Endothelial cell of umbilical vein (primary cell): ENCODE measurements at regions not wholly inside any gene's neighbourhood (a gene's known extent, or its start where the extent isn't known, plus 50 kb on each side); places are given as distances from the start of the nearest gene placed in this dataset.

Experiments
- BruUV-seq: library from RNA; stranded (reverse); fragments of 400-500 nt; replicated peaks from 2 replicates; lab custom pipeline; 2021; lab: Mats Ljungman, UMichigan
- CTCF ChIA-PET: fragments of 300-600, 350-600 bp; sonication (Branson Sonifier 250); formaldehyde crosslinking; loops from one replicate; lab custom pipeline; 2021; ENCODE audit warnings: antibody characterized with exemption, inconsistent platforms; lab: Charles Lee
- POLR2A ChIA-PET: fragments of 300-600, 350-600 bp; sonication (Branson Sonifier 250); formaldehyde crosslinking; loops from one replicate; lab custom pipeline; 2021; ENCODE audit warnings: antibody characterized with exemption, inconsistent platforms; lab: Charles Lee
- DNase-seq: peaks from one replicate; pipeline ENCODE4 v3.0.0-alpha.2; 2011; ENCODE audit warnings: low read depth, low spot score
- FAIRE-seq: peaks from 2 replicates; lab custom pipeline; 2011; peaks lifted over from hg19 to GRCh38; lab: Jason Lieb, UNC
- H2AFZ ChIP-seq: 2 replicates; pipeline ENCODE4 v1.6.0; 2012; ENCODE audit warnings: low read depth, low read length, control low read depth, inconsistent platforms
- H3K27ac ChIP-seq: 2 replicates; pipeline ENCODE4 v1.5.1; 2011; ENCODE audit warnings: low read depth, mild to moderate bottlenecking, control low read depth, low read length, moderate library complexity; ENCODE audit not compliant: insufficient read depth
- H3K27me3 ChIP-seq, 2 experiments: 2 replicates each; pipeline versions ENCODE4 v1.6.0 to v1.6.1; 2011; ENCODE audit warnings: low read length in 2 of 2, mixed read lengths in 1 of 2; ENCODE audit not compliant: control insufficient read depth in 2 of 2, insufficient read depth in 2 of 2
- H3K36me3 ChIP-seq, 2 experiments: 2 replicates in 1 of 2; 3 replicates in 1 of 2; pipeline ENCODE4 v1.5.1; 2011; ENCODE audit warnings: low read length in 2 of 2, mild to moderate bottlenecking in 1 of 2, moderate library complexity in 1 of 2; ENCODE audit not compliant: control insufficient read depth in 2 of 2, insufficient read depth in 2 of 2; ENCODE audit errors: extremely low read depth in 1 of 2
- H3K4me1 ChIP-seq: 3 replicates; pipeline ENCODE4 v1.5.1; 2011; ENCODE audit warnings: mild to moderate bottlenecking, low read length; ENCODE audit not compliant: control insufficient read depth, insufficient read depth; ENCODE audit errors: extremely low read depth
- H3K4me2 ChIP-seq: 2 replicates; pipeline ENCODE4 v1.6.1; 2011; ENCODE audit warnings: low read length, control low read depth, mixed read lengths; ENCODE audit not compliant: insufficient read depth
- H3K4me3 ChIP-seq, 3 experiments: fragments of 200-600 bp in 1 of 3; sonication (generic), shearing (Covaris generic) in 1 of 3; replicated peaks in 1 of 3; 2 replicates each; pipeline ENCODE4 v1.5.1; 2011 to 2016; ENCODE audit warnings: control low read depth in 3 of 3, low read length in 3 of 3, mild to moderate bottlenecking in 2 of 3, inconsistent platforms in 1 of 3, low read depth in 1 of 3, moderate library complexity in 1 of 3; ENCODE audit not compliant: insufficient read depth in 1 of 3
- H3K79me2 ChIP-seq: 2 replicates; pipeline ENCODE4 v1.6.0; 2012; ENCODE audit warnings: low read length, inconsistent platforms; ENCODE audit not compliant: control insufficient read depth, insufficient read depth
- H3K9ac ChIP-seq: replicated peaks from 2 replicates; pipeline ENCODE3; 2011; ENCODE audit warnings: low read length, control low read depth; ENCODE audit not compliant: insufficient read depth; ENCODE audit errors: extremely low read depth
- H3K9me1 ChIP-seq: replicated peaks from 3 replicates; pipeline ENCODE4 v1.6.0; 2011; ENCODE audit warnings: mild to moderate bottlenecking, low read length; ENCODE audit not compliant: control insufficient read depth, insufficient read depth; ENCODE audit errors: extremely low read depth
- H3K9me3 ChIP-seq: replicated peaks from 2 replicates; pipeline ENCODE4 v1.5.1; 2012; ENCODE audit warnings: low read length, inconsistent platforms; ENCODE audit not compliant: control insufficient read depth, insufficient read depth
- H4K20me1 ChIP-seq: replicated peaks from 2 replicates; pipeline ENCODE3; 2011; ENCODE audit warnings: mild to moderate bottlenecking, low read length; ENCODE audit not compliant: control insufficient read depth, insufficient read depth; ENCODE audit errors: extremely low read depth
- CTCF ChIP-seq, 2 donors: IDR thresholded peaks; 1 replicate in 1 of 2; 2 replicates in 1 of 2; pipeline ENCODE4 v1.5.1; 2011; ENCODE audit warnings: low read length in 2 of 2, mild to moderate bottlenecking in 2 of 2, moderate library complexity in 2 of 2, control low read depth in 1 of 2, inconsistent platforms in 1 of 2, low read depth in 1 of 2; ENCODE audit not compliant: insufficient read depth in 1 of 2; ENCODE audit errors: extremely low read depth in 1 of 2
- EZH2 ChIP-seq: IDR thresholded peaks from 2 replicates; pipeline ENCODE4 v1.6.1; 2012; ENCODE audit warnings: borderline replicate concordance, low read depth, mild to moderate bottlenecking, moderate library complexity, low read length, inconsistent platforms; ENCODE audit not compliant: severe bottlenecking
- FOS ChIP-seq: IDR thresholded peaks from 2 replicates; pipeline ENCODE4 v1.6.1; 2011; ENCODE audit warnings: mild to moderate bottlenecking, low read length, moderate library complexity, borderline replicate concordance; ENCODE audit not compliant: insufficient read depth
- GATA2 ChIP-seq: IDR thresholded peaks from 2 replicates; pipeline ENCODE4 v1.7.0; 2011; ENCODE audit warnings: low read depth, mild to moderate bottlenecking, moderate library complexity, mixed read lengths, low read length; ENCODE audit not compliant: insufficient read length, insufficient read depth
- JUN ChIP-seq: IDR thresholded peaks from 2 replicates; pipeline ENCODE4 v1.6.1; 2011; ENCODE audit warnings: borderline replicate concordance, low read depth; ENCODE audit not compliant: insufficient read length, insufficient read depth
- MYC ChIP-seq: IDR thresholded peaks from one replicate; pipeline ENCODE4 v1.6.1; 2011; ENCODE audit warnings: mild to moderate bottlenecking, low read depth, low read length
- POLR2AphosphoS5 ChIP-seq: IDR thresholded peaks from 2 replicates; pipeline ENCODE4 v1.6.1; 2012; ENCODE audit warnings: low read depth, mild to moderate bottlenecking, control low read depth, low read length, moderate library complexity; ENCODE audit not compliant: insufficient read depth
- dilution Hi-C: fragments of 300-500 bp; cut with MboI; formaldehyde crosslinking; loops from one replicate; pipeline ENCODE4 v1.15.0; 2019; ENCODE audit warnings: low sequenced_read_pairs; ENCODE audit not compliant: extremely low pct_ligation_motif_present
- intact Hi-C: fragments of 100-400 bp; cut with micrococcal nuclease; formaldehyde crosslinking; loops from one replicate; pipeline ENCODE4 v1.10.0; 2022

- Histone ChIP-seq H3K9ac (no peak overlapping the region), H3K27ac (no peak overlapping the region), H3K9me3 (no peaks in the 10 kb centered on the region), H3K4me1 (peaks cover 3% of the 10 kb centered on the region), H3K27me3 (no peaks in the 10 kb centered on the region), H3K79me2 (no peaks in the 10 kb centered on the region), H3K9me1 (no peaks in the 10 kb centered on the region), H4K20me1 (no peaks in the 10 kb centered on the region), H3K4me3 (no peak overlapping the region), H2AFZ (no peak overlapping the region), H3K4me2 (no peak overlapping the region), H3K36me3 (no peaks in the 10 kb centered on the region)
- FAIRE-seq (no peak), DNase-seq (no peak)
- intact Hi-C loops: no loop called here
- dilution Hi-C loops: no loop called here
- BruUV-seq: no TSS peak
- CTCF ChIA-PET: no interaction called here
- POLR2A ChIA-PET: no interaction called here
- TF ChIP-seq MYC (no peak), JUN (no peak), POLR2AphosphoS5 (no peak), EZH2 (no peak), FOS (no peak), CTCF (IDR thresholded peaks at IDR 0.05; ENCODE audit: extremely low read depth in 1 of 2, insufficient read depth in 1 of 2, low read depth in 1 of 2, low read length in 2 of 2) (no peak), GATA2 (no peak)
These were observed 121.6 kb downstream of the VAPA start for GRCh38 chr18:10035281-10035991.
